ENCODE measurements at regions not wholly inside any gene's neighbourhood (a gene's known extent, or its start where the extent isn't known, plus 50 kb on each side); places are given as distances from the start of the nearest gene placed in this dataset.

DNA sequence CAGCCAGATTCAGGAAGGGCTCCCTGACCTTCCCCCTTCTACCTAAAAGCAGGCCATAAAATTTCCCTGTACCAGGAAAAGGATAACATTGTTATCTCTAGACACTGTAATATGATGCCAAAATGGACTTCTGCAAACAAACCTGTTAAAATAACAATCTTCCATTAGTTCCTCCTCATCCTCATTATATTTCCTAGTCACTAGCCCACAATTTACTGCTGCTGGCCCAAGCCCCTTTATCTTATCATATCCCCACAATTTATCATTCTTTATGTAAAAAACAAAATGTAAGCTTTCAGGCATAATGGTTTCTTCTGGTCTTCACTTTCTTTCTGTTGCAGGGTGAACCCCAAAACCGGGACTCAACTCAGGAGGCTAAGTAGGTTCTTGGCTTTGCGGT lies 1132.1 kb upstream of the CNTN5 start:
- TF ChIP-seq RCOR1 (IDR thresholded peaks at IDR 0.05; ENCODE audit: low read length) (no peak), NRF1 (IDR thresholded peaks at IDR 0.05; ENCODE audit: low read depth, low read length) (no peak), SIN3A (IDR thresholded peaks at IDR 0.05; ENCODE audit: borderline replicate concordance, low read depth, low read length) (no peak), CTCF (IDR thresholded peaks at IDR 0.05) (no peak), TEAD4 (IDR thresholded peaks at IDR 0.05; ENCODE audit: borderline replicate concordance, insufficient read depth) (no peak), POLR2AphosphoS5 (IDR thresholded peaks at IDR 0.05; ENCODE audit: low read depth, low read length) (no peak), FOSL2 (IDR thresholded peaks at IDR 0.05; ENCODE audit: borderline replicate concordance, low read depth) (no peak), EP300 (IDR thresholded peaks at IDR 0.05; ENCODE audit: borderline replicate concordance in 1 of 2, low read depth in 1 of 2, low read length in 1 of 2) (no peak)

All from SK-N-SH (cell line).